GM21423 (cell line): ENCODE measurements at regions not wholly inside any gene's neighbourhood (a gene's known extent, or its start where the extent isn't known, plus 50 kb on each side); places are given as distances from the start of the nearest gene placed in this dataset.
"Not testable (repeated sequence)": the region's sequence is repeated elsewhere in the genome, so short reads cannot be mapped to it uniquely, and the experiment has no call there.

Experiments
- ATAC-seq: cut with Tn5 transposase; IDR thresholded peaks from one replicate; pipeline ENCODE4 v1.9.1; 2021; ENCODE audit warnings: mild to moderate bottlenecking, moderate library complexity; ENCODE audit not compliant: unreplicated experiment

GRCh38 chr6:27775138-27775795, 136.9 kb downstream of the OR2B2 start:
- ATAC-seq, result not testable (repeated sequence)

GRCh38 chr6:27774264-27774600, 138.0 kb downstream of the OR2B2 start:
- ATAC-seq, result not testable (repeated sequence)

GRCh38 chr6:27773542-27774263, 138.5 kb downstream of the OR2B2 start:
- ATAC-seq, result not testable (repeated sequence)

GRCh38 chr6:27772261-27773001, 139.8 kb downstream of the OR2B2 start:
- ATAC-seq, result no peak

- ATAC-seq, result no peak
These were observed 141.0 kb downstream of the OR2B2 start for GRCh38 chr6:27771235-27771634.

GRCh38 chr6:27770724-27771123, 141.5 kb downstream of the OR2B2 start:
- no peak for ATAC-seq

- ATAC-seq, result no peak
These were observed 143.6 kb downstream of the OR2B2 start for GRCh38 chr6:27768556-27768955.

- ATAC-seq, result no peak
These were observed 144.3 kb downstream of the OR2B2 start for GRCh38 chr6:27767851-27768250.

GRCh38 chr6:27766405-27766804, 145.8 kb downstream of the OR2B2 start:
- no peak for ATAC-seq

GRCh38 chr6:27765028-27765590, 147.1 kb downstream of the OR2B2 start:
- no peak for ATAC-seq

GRCh38 chr6:27761391-27761790, 150.8 kb downstream of the OR2B2 start:
- ATAC-seq, result no peak

- no peak for ATAC-seq
These were observed 151.7 kb downstream of the OR2B2 start for GRCh38 chr6:27760464-27760863.

- no peak for ATAC-seq
These were observed 152.3 kb downstream of the OR2B2 start for GRCh38 chr6:27759930-27760329.

GRCh38 chr6:27758491-27758890, 153.7 kb downstream of the OR2B2 start:
- no peak for ATAC-seq

- no peak for ATAC-seq
These were observed 154.9 kb downstream of the OR2B2 start for GRCh38 chr6:27757307-27757706.

GRCh38 chr6:27755768-27756167, 156.4 kb downstream of the OR2B2 start:
- ATAC-seq, result no peak

- no peak for ATAC-seq
These were observed 157.8 kb downstream of the OR2B2 start for GRCh38 chr6:27754408-27754782.

- ATAC-seq, result peak; percentile 52
These were observed 158.4 kb downstream of the OR2B2 start for GRCh38 chr6:27753668-27754407.

- no peak for ATAC-seq
These were observed 159.9 kb downstream of the OR2B2 start for GRCh38 chr6:27752038-27752885.

- ATAC-seq, result no peak
These were observed 163.5 kb downstream of the OR2B2 start for GRCh38 chr6:27748661-27749060.
